Mesendoderm (in vitro differentiated cells): ENCODE measurements at regions not wholly inside any gene's neighbourhood (a gene's known extent, or its start where the extent isn't known, plus 50 kb on each side); places are given as distances from the start of the nearest gene placed in this dataset.
A peak's percentile ranks its signal among the peaks of the same experiment; 100 is the strongest.

ENCODE experiments used
- DNase-seq: peaks from one replicate; pipeline ENCODE4 v3.0.0; 2013
- H2AK5ac ChIP-seq: 2 replicates; pipeline ENCODE4 v1.6.1; 2013; ENCODE audit warnings: low read length, inconsistent platforms
- H2BK120ac ChIP-seq: 2 replicates; pipeline ENCODE4 v1.6.1; 2013; ENCODE audit warnings: low read depth, mild to moderate bottlenecking, low read length, moderate library complexity, mixed read lengths
- H2BK15ac ChIP-seq: replicated peaks from 2 replicates; pipeline ENCODE4 v1.6.1; 2013; ENCODE audit warnings: low read depth, mild to moderate bottlenecking, moderate library complexity
- H2BK5ac ChIP-seq: 2 replicates; pipeline ENCODE4 v1.6.1; 2013; ENCODE audit warnings: low read length, inconsistent platforms
- H3K18ac ChIP-seq: 2 replicates; pipeline ENCODE4 v1.6.1; 2013; ENCODE audit warnings: mild to moderate bottlenecking, low read length, mixed read lengths
- H3K23ac ChIP-seq: one replicate; pipeline ENCODE4 v1.6.1; 2013; ENCODE audit warnings: low read length
- H3K27ac ChIP-seq: 2 replicates; pipeline ENCODE4 v1.5.1; 2013; ENCODE audit warnings: low read depth, mild to moderate bottlenecking, inconsistent platforms, low read length, moderate library complexity
- H3K27me3 ChIP-seq: 2 replicates; pipeline ENCODE4 v1.6.1; 2013; ENCODE audit warnings: low read length, control low read depth, mild to moderate bottlenecking, inconsistent platforms; ENCODE audit not compliant: insufficient read depth, poor library complexity
- H3K36me3 ChIP-seq: 2 replicates; pipeline ENCODE4 v1.6.1; 2013; ENCODE audit warnings: low read length, inconsistent platforms; ENCODE audit not compliant: control insufficient read depth, insufficient read depth
- H3K4ac ChIP-seq: one replicate; pipeline ENCODE4 v1.6.1; 2013; ENCODE audit warnings: low read depth, mild to moderate bottlenecking, low read length, moderate library complexity
- H3K4me1 ChIP-seq: 2 replicates; pipeline ENCODE4 v1.6.1; 2013; ENCODE audit warnings: low read depth, low read length, inconsistent platforms; ENCODE audit not compliant: control insufficient read depth
- H3K4me2 ChIP-seq: 2 replicates; pipeline ENCODE4 v1.6.1; 2013; ENCODE audit warnings: low read length
- H3K4me3 ChIP-seq: 2 replicates; pipeline ENCODE4 v1.5.1; 2013; ENCODE audit warnings: mild to moderate bottlenecking, low read length
- H3K56ac ChIP-seq: one replicate; pipeline ENCODE4 v1.6.1; 2013; ENCODE audit warnings: low read length
- H3K79me1 ChIP-seq: 2 replicates; pipeline ENCODE4 v1.6.1; 2013; ENCODE audit warnings: low read length, inconsistent platforms
- H3K79me2 ChIP-seq: 2 replicates; pipeline ENCODE4 v1.6.1; 2013; ENCODE audit warnings: mild to moderate bottlenecking, low read length; ENCODE audit not compliant: control insufficient read depth, insufficient read depth
- H3K9ac ChIP-seq: 2 replicates; pipeline ENCODE4 v1.6.1; 2013; ENCODE audit warnings: low read length, inconsistent platforms
- H4K5ac ChIP-seq: one replicate; pipeline ENCODE4 v1.6.1; 2013; ENCODE audit warnings: low read length
- H4K8ac ChIP-seq: one replicate; pipeline ENCODE4 v1.6.1; 2013; ENCODE audit warnings: low read depth, mild to moderate bottlenecking, control low read depth, low read length, moderate library complexity
- WGBS: extraction: QIAGEN DNeasy Blood & Tissue Kit; methylation state at CpG from one replicate; pipeline ENCODE4 v1.1.7; 2013; ENCODE audit warnings: low lambda C conversion rate, missing lambda C conversion rate; ENCODE audit not compliant: insufficient coverage; ENCODE audit errors: extremely low coverage; 5-methylcytosine and 5-hydroxymethylcytosine counted together

GRCh38 chr5:27938989-27939388 lies 900.6 kb upstream of the CDH9 start:
- Histone ChIP-seq H3K9ac (no peak overlapping the region), H2BK5ac (no peak overlapping the region), H2BK120ac (no peak overlapping the region), H3K4ac (no peak overlapping the region), H3K4me2 (no peak overlapping the region), H3K18ac (no peak overlapping the region), H3K56ac (no peak overlapping the region), H2AK5ac (no peak overlapping the region), H3K79me2 (no peaks in the 10 kb centered on the region), H4K5ac (no peak overlapping the region), H3K23ac (no peak overlapping the region), H3K27me3 (no peaks in the 10 kb centered on the region), H3K4me3 (no peak overlapping the region), H3K36me3 (no peaks in the 10 kb centered on the region), H4K8ac (no peak overlapping the region), H3K79me1 (no peaks in the 10 kb centered on the region), H3K4me1 (no peaks in the 10 kb centered on the region), H3K27ac (no peak overlapping the region), H2BK15ac (no peak overlapping the region)
- no CpG with 5 or more reads among the region's 2 CpGs for WGBS
- no peak for DNase-seq

- H3K9ac ChIP-seq: no peak overlapping the region
- H3K4me3 ChIP-seq: no peak overlapping the region
- H3K27ac ChIP-seq: no peak overlapping the region
- no peak overlapping the region for H3K4ac ChIP-seq
- no peak overlapping the region for H3K4me2 ChIP-seq
- H4K5ac ChIP-seq: no peak overlapping the region
- no peak overlapping the region for H4K8ac ChIP-seq
- DNase-seq: no peak
- no peaks in the 10 kb centered on the region for H3K36me3 ChIP-seq
- no peaks in the 10 kb centered on the region for H3K4me1 ChIP-seq
- no peak overlapping the region for H2AK5ac ChIP-seq
- no peaks in the 10 kb centered on the region for H3K79me1 ChIP-seq
- no peak overlapping the region for H3K23ac ChIP-seq
- no peaks in the 10 kb centered on the region for H3K79me2 ChIP-seq
- no peaks in the 10 kb centered on the region for H3K27me3 ChIP-seq
- H3K18ac ChIP-seq: no peak overlapping the region
- WGBS: no CpG with 5 or more reads among the region's 2 CpGs
- no peak overlapping the region for H2BK120ac ChIP-seq
- no peak overlapping the region for H2BK15ac ChIP-seq
- H2BK5ac ChIP-seq: no peak overlapping the region
- no peak overlapping the region for H3K56ac ChIP-seq
These were observed 889.7 kb upstream of the CDH9 start for GRCh38 chr5:27928060-27928459.

- Histone ChIP-seq H2BK120ac (no peak overlapping the region), H3K4me2 (no peak overlapping the region), H3K27me3 (no peaks in the 10 kb centered on the region), H4K5ac (no peak overlapping the region), H3K79me1 (no peaks in the 10 kb centered on the region), H3K18ac (no peak overlapping the region), H3K23ac (no peak overlapping the region), H3K36me3 (no peaks in the 10 kb centered on the region), H2BK15ac (no peak overlapping the region), H3K56ac (no peak overlapping the region), H3K4ac (no peak overlapping the region), H3K4me1 (no peaks in the 10 kb centered on the region), H4K8ac (no peak overlapping the region), H3K9ac (no peak overlapping the region), H3K4me3 (no peak overlapping the region), H2AK5ac (no peak overlapping the region), H2BK5ac (no peak overlapping the region), H3K27ac (no peak overlapping the region), H3K79me2 (no peaks in the 10 kb centered on the region)
- DNase-seq: no peak
- WGBS: no CpG with 5 or more reads among the region's 2 CpGs
These were observed 872.8 kb upstream of the CDH9 start for GRCh38 chr5:27911216-27911615.

- Histone ChIP-seq H3K56ac (no peak overlapping the region), H3K18ac (no peak overlapping the region), H3K4me2 (no peak overlapping the region), H3K27me3 (no peaks in the 10 kb centered on the region), H3K79me1 (no peaks in the 10 kb centered on the region), H3K79me2 (no peaks in the 10 kb centered on the region), H2BK5ac (no peak overlapping the region), H3K36me3 (no peaks in the 10 kb centered on the region), H2BK15ac (no peak overlapping the region), H4K5ac (no peak overlapping the region), H2AK5ac (no peak overlapping the region), H4K8ac (no peak overlapping the region), H2BK120ac (no peak overlapping the region), H3K27ac (no peak overlapping the region), H3K9ac (no peak overlapping the region), H3K4me3 (no peak overlapping the region), H3K4me1 (no peaks in the 10 kb centered on the region), H3K23ac (no peak overlapping the region), H3K4ac (no peak overlapping the region)
- no CpG with 5 or more reads among the region's 5 CpGs for WGBS
- peak; percentile 0 for DNase-seq
These were observed 870.0 kb upstream of the CDH9 start for GRCh38 chr5:27908341-27908740.

GRCh38 chr5:27906931-27907601 lies 868.7 kb upstream of the CDH9 start:
- Histone ChIP-seq H3K18ac (no peak overlapping the region), H3K4me2 (no peak overlapping the region), H3K4me1 (no peaks in the 10 kb centered on the region), H2AK5ac (no peak overlapping the region), H3K27me3 (no peaks in the 10 kb centered on the region), H3K23ac (no peak overlapping the region), H3K79me2 (no peaks in the 10 kb centered on the region), H3K27ac (no peak overlapping the region), H3K56ac (no peak overlapping the region), H2BK120ac (no peak overlapping the region), H4K8ac (no peak overlapping the region), H2BK5ac (no peak overlapping the region), H3K9ac (no peak overlapping the region), H3K36me3 (no peaks in the 10 kb centered on the region), H3K4me3 (no peak overlapping the region), H2BK15ac (no peak overlapping the region), H4K5ac (no peak overlapping the region), H3K4ac (no peak overlapping the region), H3K79me1 (no peaks in the 10 kb centered on the region)
- WGBS: no CpG with 5 or more reads among the region's 2 CpGs
- no peak for DNase-seq

- Histone ChIP-seq H3K79me1 (no peaks in the 10 kb centered on the region), H3K4ac (no peak overlapping the region), H2AK5ac (no peak overlapping the region), H3K79me2 (no peaks in the 10 kb centered on the region), H3K27ac (no peak overlapping the region), H3K27me3 (no peaks in the 10 kb centered on the region), H2BK120ac (no peak overlapping the region), H3K4me1 (no peaks in the 10 kb centered on the region), H3K23ac (no peak overlapping the region), H4K8ac (no peak overlapping the region), H3K9ac (no peak overlapping the region), H3K4me2 (no peak overlapping the region), H3K4me3 (no peak overlapping the region), H2BK5ac (no peak overlapping the region), H2BK15ac (no peak overlapping the region), H3K36me3 (no peaks in the 10 kb centered on the region), H4K5ac (no peak overlapping the region), H3K18ac (no peak overlapping the region), H3K56ac (no peak overlapping the region)
- DNase-seq: no peak
- WGBS: no CpG with 5 or more reads among the region's 2 CpGs
These were observed 868.1 kb upstream of the CDH9 start for GRCh38 chr5:27906481-27906880.
